ENCODE measurements at regions not wholly inside any gene's neighbourhood (a gene's known extent, or its start where the extent isn't known, plus 50 kb on each side); places are given as distances from the start of the nearest gene placed in this dataset.

- no peak overlapping the region for H3K4me3 ChIP-seq (ENCODE audit: low read depth, low read length)
- no peak for TF ChIP-seq CTCF (IDR thresholded peaks at IDR 0.05; ENCODE audit: low read depth, low read length)
- no peak for TF ChIP-seq MYC (IDR thresholded peaks at IDR 0.05; ENCODE audit: low read depth, low read length)
- TF ChIP-seq POLR2A (IDR thresholded peaks at IDR 0.05; ENCODE audit: extremely low read depth, insufficient read length), result no peak
- no peak for TF ChIP-seq MAX (IDR thresholded peaks at IDR 0.05; ENCODE audit: low read depth, low read length)
- DNase-seq (ENCODE audit: low read depth), result no peak
Observed at GRCh38 chr13:69069554-69070133, 1038.0 kb upstream of the ATXN8OS start.

GRCh38 chr13:69050696-69051095, 1056.9 kb upstream of the ATXN8OS start:
- no peak for TF ChIP-seq CTCF (IDR thresholded peaks at IDR 0.05; ENCODE audit: low read depth, low read length)
- no peak for TF ChIP-seq MAX (IDR thresholded peaks at IDR 0.05; ENCODE audit: low read depth, low read length)
- TF ChIP-seq POLR2A (IDR thresholded peaks at IDR 0.05; ENCODE audit: extremely low read depth, insufficient read length), result no peak
- no peak for TF ChIP-seq MYC (IDR thresholded peaks at IDR 0.05; ENCODE audit: low read depth, low read length)
- DNase-seq (ENCODE audit: low read depth), result no peak
- no peak overlapping the region for H3K4me3 ChIP-seq (ENCODE audit: low read depth, low read length)

- no peak overlapping the region for H3K4me3 ChIP-seq (ENCODE audit: low read depth, low read length)
- DNase-seq (ENCODE audit: low read depth), result no peak
- TF ChIP-seq POLR2A (IDR thresholded peaks at IDR 0.05; ENCODE audit: extremely low read depth, insufficient read length) (no peak), MAX (IDR thresholded peaks at IDR 0.05; ENCODE audit: low read depth, low read length) (no peak), CTCF (IDR thresholded peaks at IDR 0.05; ENCODE audit: low read depth, low read length) (no peak), MYC (IDR thresholded peaks at IDR 0.05; ENCODE audit: low read depth, low read length) (no peak)
Observed at GRCh38 chr13:69044629-69045028, 1063.0 kb upstream of the ATXN8OS start.

GRCh38 chr13:69040898-69041297, 1066.7 kb upstream of the ATXN8OS start:
- TF ChIP-seq MYC (IDR thresholded peaks at IDR 0.05; ENCODE audit: low read depth, low read length), result no peak
- no peak for TF ChIP-seq CTCF (IDR thresholded peaks at IDR 0.05; ENCODE audit: low read depth, low read length)
- TF ChIP-seq MAX (IDR thresholded peaks at IDR 0.05; ENCODE audit: low read depth, low read length), result no peak
- TF ChIP-seq POLR2A (IDR thresholded peaks at IDR 0.05; ENCODE audit: extremely low read depth, insufficient read length), result no peak
- DNase-seq (ENCODE audit: low read depth), result no peak
- no peak overlapping the region for H3K4me3 ChIP-seq (ENCODE audit: low read depth, low read length)

GRCh38 chr13:69035771-69036170, 1071.9 kb upstream of the ATXN8OS start:
- TF ChIP-seq CTCF (IDR thresholded peaks at IDR 0.05; ENCODE audit: low read depth, low read length), result no peak
- no peak for DNase-seq (ENCODE audit: low read depth)
- H3K4me3 ChIP-seq (ENCODE audit: low read depth, low read length), result no peak overlapping the region

- no peak for DNase-seq (ENCODE audit: low read depth)
- TF ChIP-seq POLR2A (IDR thresholded peaks at IDR 0.05; ENCODE audit: extremely low read depth, insufficient read length) (no peak), CTCF (IDR thresholded peaks at IDR 0.05; ENCODE audit: low read depth, low read length) (no peak), MAX (IDR thresholded peaks at IDR 0.05; ENCODE audit: low read depth, low read length) (no peak), MYC (IDR thresholded peaks at IDR 0.05; ENCODE audit: low read depth, low read length) (no peak)
Observed at GRCh38 chr13:69028936-69029335, 1078.7 kb upstream of the ATXN8OS start.

More at GRCh38 chr13:69028936-69029335, 1078.7 kb upstream of the ATXN8OS start:
- H3K4me3 ChIP-seq (ENCODE audit: low read depth, low read length), result no peak overlapping the region
